ENCODE measurements at regions not wholly inside any gene's neighbourhood (a gene's known extent, or its start where the extent isn't known, plus 50 kb on each side); places are given as distances from the start of the nearest gene placed in this dataset.

GRCh38 chr17:36840796-36841195, 96.5 kb upstream of the LHX1 start:
- Histone ChIP-seq H3K36me3 (no peaks in the 10 kb centered on the region), H3K27ac (no peak overlapping the region), H3K4me3 (no peak overlapping the region), H3K4me1 (ENCODE audit: low read depth) (no peaks in the 10 kb centered on the region), H3K27me3 (no peaks in the 10 kb centered on the region), H3K9me3 (ENCODE audit: low read depth) (no peaks in the 10 kb centered on the region)
- no peak for DNase-seq (ENCODE audit: low read depth in 1 of 2, low spot score in 1 of 2)
- TF ChIP-seq CTCF (IDR thresholded peaks at IDR 0.05; ENCODE audit: low read depth, low read length), result no peak

- Histone ChIP-seq H3K4me1 (ENCODE audit: low read depth) (no peaks in the 10 kb centered on the region), H3K4me3 (no peak overlapping the region), H3K9me3 (ENCODE audit: low read depth) (no peaks in the 10 kb centered on the region), H3K27me3 (no peaks in the 10 kb centered on the region), H3K36me3 (no peaks in the 10 kb centered on the region), H3K27ac (no peak overlapping the region)
- no peak for DNase-seq (ENCODE audit: low read depth in 1 of 2, low spot score in 1 of 2)
- no peak for TF ChIP-seq CTCF (IDR thresholded peaks at IDR 0.05; ENCODE audit: low read depth, low read length)
Measured at GRCh38 chr17:36842231-36842819, 95.0 kb upstream of the LHX1 start.

- no peaks in the 10 kb centered on the region for H3K27me3 ChIP-seq
- TF ChIP-seq CTCF (IDR thresholded peaks at IDR 0.05; ENCODE audit: low read depth, low read length), result no peak
- H3K9me3 ChIP-seq (ENCODE audit: low read depth), result no peaks in the 10 kb centered on the region
- H3K27ac ChIP-seq, result no peak overlapping the region
- no peaks in the 10 kb centered on the region for H3K36me3 ChIP-seq
- H3K4me1 ChIP-seq (ENCODE audit: low read depth), result no peaks in the 10 kb centered on the region
- DNase-seq (ENCODE audit: low read depth in 1 of 2, low spot score in 1 of 2), result no peak
- no peak overlapping the region for H3K4me3 ChIP-seq
Measured at GRCh38 chr17:36842963-36843558, 94.2 kb upstream of the LHX1 start.

GRCh38 chr17:36844013-36844412, 93.3 kb upstream of the LHX1 start:
- no peak overlapping the region for H3K27ac ChIP-seq
- no peaks in the 10 kb centered on the region for H3K36me3 ChIP-seq
- no peaks in the 10 kb centered on the region for H3K27me3 ChIP-seq
- no peak for TF ChIP-seq CTCF (IDR thresholded peaks at IDR 0.05; ENCODE audit: low read depth, low read length)
- H3K4me3 ChIP-seq, result no peak overlapping the region
- H3K9me3 ChIP-seq (ENCODE audit: low read depth), result no peaks in the 10 kb centered on the region
- no peaks in the 10 kb centered on the region for H3K4me1 ChIP-seq (ENCODE audit: low read depth)
- no peak for DNase-seq (ENCODE audit: low read depth in 1 of 2, low spot score in 1 of 2)

GRCh38 chr17:36844601-36845000, 92.7 kb upstream of the LHX1 start:
- no peaks in the 10 kb centered on the region for H3K9me3 ChIP-seq (ENCODE audit: low read depth)
- no peaks in the 10 kb centered on the region for H3K27me3 ChIP-seq
- DNase-seq (ENCODE audit: low read depth in 1 of 2, low spot score in 1 of 2), result no peak
- peaks cover under 1% of the 10 kb centered on the region for H3K4me1 ChIP-seq (ENCODE audit: low read depth)
- H3K36me3 ChIP-seq, result no peaks in the 10 kb centered on the region
- H3K4me3 ChIP-seq, result no peak overlapping the region
- H3K27ac ChIP-seq, result no peak overlapping the region
- no peak for TF ChIP-seq CTCF (IDR thresholded peaks at IDR 0.05; ENCODE audit: low read depth, low read length)

Measured in cardiac muscle cell (in vitro differentiated cells and primary cell).